ENCODE measurements at regions not wholly inside any gene's neighbourhood (a gene's known extent, or its start where the extent isn't known, plus 50 kb on each side); places are given as distances from the start of the nearest gene placed in this dataset.

DNA sequence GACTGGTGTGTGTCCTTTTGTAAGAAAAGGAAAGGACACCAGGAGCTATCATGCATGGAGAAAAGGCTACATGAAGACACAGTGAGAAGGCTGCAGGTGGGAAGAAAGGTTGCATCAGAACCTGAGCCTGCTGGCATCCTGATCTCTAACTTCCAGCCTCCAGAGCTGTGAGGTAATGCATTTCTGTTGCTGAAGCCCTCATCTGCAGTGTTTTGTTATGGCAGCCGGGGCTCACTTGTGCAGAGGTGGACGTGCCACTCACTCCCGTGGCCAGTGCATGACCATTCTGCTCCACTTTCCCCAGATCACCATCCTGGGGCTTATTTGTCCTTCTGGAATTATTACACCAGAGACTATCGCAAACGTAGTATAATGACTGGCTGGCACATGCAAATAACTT lies 155.3 kb downstream of the IRS2 start:
- intact Hi-C loops (cut with DNase I; ENCODE audit: low total_unique reads): no loop called here
- Histone ChIP-seq H3K9me3 (peaks cover 0 to 5% (median 0%) of the 10 kb centered on the region in 8 donors), H3K4me3 (no peak overlapping the region), H3K27ac (no peak overlapping the region), H3K36me3 (no peaks in the 10 kb centered on the region), H3K4me1 (no peaks in the 10 kb centered on the region), H3K27me3 (replicated peaks in 1 of 7) (no peaks in the 10 kb centered on the region)
- WGBS, 5 donors: 87 to 95% (median 89%) methylated on average over 5 of the region's 5 CpGs
- TF ChIP-seq, protein P1, sequence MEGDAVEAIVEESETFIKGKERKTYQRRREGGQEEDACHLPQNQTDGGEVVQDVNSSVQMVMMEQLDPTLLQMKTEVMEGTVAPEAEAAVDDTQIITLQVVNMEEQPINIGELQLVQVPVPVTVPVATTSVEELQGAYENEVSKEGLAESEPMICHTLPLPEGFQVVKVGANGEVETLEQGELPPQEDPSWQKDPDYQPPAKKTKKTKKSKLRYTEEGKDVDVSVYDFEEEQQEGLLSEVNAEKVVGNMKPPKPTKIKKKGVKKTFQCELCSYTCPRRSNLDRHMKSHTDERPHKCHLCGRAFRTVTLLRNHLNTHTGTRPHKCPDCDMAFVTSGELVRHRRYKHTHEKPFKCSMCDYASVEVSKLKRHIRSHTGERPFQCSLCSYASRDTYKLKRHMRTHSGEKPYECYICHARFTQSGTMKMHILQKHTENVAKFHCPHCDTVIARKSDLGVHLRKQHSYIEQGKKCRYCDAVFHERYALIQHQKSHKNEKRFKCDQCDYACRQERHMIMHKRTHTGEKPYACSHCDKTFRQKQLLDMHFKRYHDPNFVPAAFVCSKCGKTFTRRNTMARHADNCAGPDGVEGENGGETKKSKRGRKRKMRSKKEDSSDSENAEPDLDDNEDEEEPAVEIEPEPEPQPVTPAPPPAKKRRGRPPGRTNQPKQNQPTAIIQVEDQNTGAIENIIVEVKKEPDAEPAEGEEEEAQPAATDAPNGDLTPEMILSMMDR (IDR thresholded peaks at IDR 0.05 in 8 of 11, conservative IDR thresholded peaks at IDR 0.05 in 3 of 11): no peak
- no peak for TF ChIP-seq POLR2A (IDR thresholded peaks at IDR 0.05)
- no peak for TF ChIP-seq POLR2AphosphoS5 (IDR thresholded peaks at IDR 0.05)
- DNase-seq: no peak

DNA sequence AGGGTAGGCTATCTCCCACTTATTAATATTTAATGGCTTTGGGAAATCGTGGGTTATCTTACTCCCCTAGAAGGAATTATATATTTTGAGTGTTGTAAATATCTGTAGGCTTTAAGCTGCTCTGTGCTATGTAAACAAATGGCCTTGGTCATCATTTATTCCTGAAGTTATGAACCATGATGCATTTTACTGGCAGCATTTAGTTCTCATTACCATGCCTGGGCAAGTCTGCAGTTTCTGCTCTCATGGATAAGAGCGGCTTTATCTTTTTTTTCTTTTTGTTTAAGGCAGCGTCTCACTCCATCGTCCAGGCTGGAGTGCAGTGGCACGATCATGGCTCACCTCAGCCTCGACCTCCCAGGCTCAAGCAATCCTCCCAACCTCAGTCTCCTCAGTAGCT lies 156.1 kb downstream of the IRS2 start:
- H3K4me1 ChIP-seq: no peaks in the 10 kb centered on the region
- no peaks in the 10 kb centered on the region for H3K36me3 ChIP-seq
- no peaks in the 10 kb centered on the region for H3K27me3 ChIP-seq (replicated peaks in 1 of 7)
- no peak for DNase-seq
- H3K4me3 ChIP-seq: no peak overlapping the region
- H3K9me3 ChIP-seq: peaks cover 0 to 5% (median 0%) of the 10 kb centered on the region in 8 donors
- intact Hi-C loops (cut with DNase I; ENCODE audit: low total_unique reads): no loop called here
- TF ChIP-seq POLR2AphosphoS5 (IDR thresholded peaks at IDR 0.05) (no peak), POLR2A (IDR thresholded peaks at IDR 0.05) (no peak)
- TF ChIP-seq, protein P1 (IDR thresholded peaks at IDR 0.05 in 8 of 11, conservative IDR thresholded peaks at IDR 0.05 in 3 of 11): no peak
- WGBS, 5 donors: 62 to 81% (median 77%) methylated on average over 6 of the region's 6 CpGs
- H3K27ac ChIP-seq: no peak overlapping the region

DNA sequence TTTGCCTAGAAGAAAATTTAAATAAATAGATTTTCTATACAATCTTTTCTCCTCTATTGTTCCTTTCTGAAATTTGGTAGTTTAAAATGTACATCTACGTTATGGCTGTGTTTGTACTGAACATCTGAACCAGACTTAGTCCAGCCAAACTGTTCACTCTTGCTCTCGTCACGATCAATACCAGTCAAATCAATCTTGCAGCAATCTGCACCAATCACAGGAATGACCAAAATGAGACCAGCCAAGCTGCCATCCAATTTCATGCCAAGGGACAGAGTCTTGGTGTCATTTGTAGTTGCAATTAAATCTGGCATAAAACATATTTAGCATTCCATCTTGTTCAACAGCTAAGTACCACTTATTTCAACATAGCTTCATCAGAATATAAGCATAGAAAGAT lies 156.6 kb downstream of the IRS2 start:
- intact Hi-C loops (cut with DNase I; ENCODE audit: low total_unique reads): no loop called here
- Histone ChIP-seq H3K27me3 (replicated peaks in 1 of 7) (no peaks in the 10 kb centered on the region), H3K9me3 (peaks cover 0 to 5% (median 0%) of the 10 kb centered on the region in 8 donors), H3K4me1 (no peaks in the 10 kb centered on the region), H3K36me3 (no peaks in the 10 kb centered on the region), H3K27ac (no peak overlapping the region), H3K4me3 (no peak overlapping the region)
- TF ChIP-seq POLR2A (IDR thresholded peaks at IDR 0.05) (no peak), POLR2AphosphoS5 (IDR thresholded peaks at IDR 0.05) (no peak)
- TF ChIP-seq, protein P1 (IDR thresholded peaks at IDR 0.05 in 8 of 11, conservative IDR thresholded peaks at IDR 0.05 in 3 of 11): no peak
- no peak for DNase-seq
- WGBS, 5 donors: 70 to 83% (median 76%) methylated on average over 3 of the region's 3 CpGs

DNA sequence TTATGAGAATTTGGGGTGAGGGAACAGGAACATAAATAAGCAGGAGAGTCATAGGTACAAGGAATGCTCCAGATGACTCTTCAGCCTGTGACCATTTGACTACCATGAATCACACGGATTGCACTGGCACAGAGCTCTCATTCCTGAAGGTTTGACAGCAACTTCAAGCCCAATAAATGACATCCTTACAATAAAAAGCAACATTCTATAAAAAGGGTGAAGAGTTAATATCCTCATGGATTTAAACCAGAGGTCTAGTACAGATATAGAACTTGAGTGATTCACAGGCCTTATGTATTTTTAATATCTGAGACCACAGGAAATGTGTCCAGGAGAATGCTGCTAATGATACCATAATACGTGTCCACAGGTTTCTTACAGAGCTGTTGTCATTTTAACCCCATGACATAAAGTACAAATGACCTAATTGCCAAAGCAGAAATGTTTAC lies 158.1 kb downstream of the IRS2 start:
- DNase-seq: no peak
- H3K27me3 ChIP-seq (replicated peaks in 1 of 7): no peaks in the 10 kb centered on the region
- H3K36me3 ChIP-seq: no peaks in the 10 kb centered on the region
- H3K27ac ChIP-seq: no peak overlapping the region
- WGBS, 5 donors: 65 to 86% (median 72%) methylated on average over 2 of the region's 2 CpGs
- no peaks in the 10 kb centered on the region for H3K4me1 ChIP-seq
- TF ChIP-seq POLR2A (IDR thresholded peaks at IDR 0.05) (no peak), POLR2AphosphoS5 (IDR thresholded peaks at IDR 0.05) (no peak)
- TF ChIP-seq, protein P1 (IDR thresholded peaks at IDR 0.05 in 8 of 11, conservative IDR thresholded peaks at IDR 0.05 in 3 of 11): no peak
- no peak overlapping the region for H3K4me3 ChIP-seq
- H3K9me3 ChIP-seq: peaks cover 0 to 5% (median 0%) of the 10 kb centered on the region in 8 donors
- intact Hi-C loops (cut with DNase I; ENCODE audit: low total_unique reads): no loop called here

Measured in spleen (tissue), 11 donors.